Retinal pigment epithelial cell (primary cell): ENCODE measurements at regions not wholly inside any gene's neighbourhood (a gene's known extent, or its start where the extent isn't known, plus 50 kb on each side); places are given as distances from the start of the nearest gene placed in this dataset.
"Not testable (repeated sequence)": the region's sequence is repeated elsewhere in the genome, so short reads cannot be mapped to it uniquely, and the experiment has no call there.

Experiments used
- DNase-seq: peaks from one replicate; pipeline ENCODE4 v3.0.0-alpha.2; 2010; ENCODE audit warnings: low read depth
- H3K4me3 ChIP-seq: 2 replicates; pipeline ENCODE4 v1.5.1; 2011; ENCODE audit warnings: mild to moderate bottlenecking, low read length, control low read depth, moderate library complexity
- CTCF ChIP-seq: conservative IDR thresholded peaks from 2 replicates; pipeline ENCODE4 v1.5.1; 2011; ENCODE audit warnings: low read depth, low read length, control low read depth, inconsistent platforms

- no peak overlapping the region for H3K4me3 ChIP-seq
- TF ChIP-seq CTCF: no peak
- DNase-seq: no peak
Measured at GRCh38 chr11:100600941-100601340, 86.1 kb upstream of the ARHGAP42 start.

DNA sequence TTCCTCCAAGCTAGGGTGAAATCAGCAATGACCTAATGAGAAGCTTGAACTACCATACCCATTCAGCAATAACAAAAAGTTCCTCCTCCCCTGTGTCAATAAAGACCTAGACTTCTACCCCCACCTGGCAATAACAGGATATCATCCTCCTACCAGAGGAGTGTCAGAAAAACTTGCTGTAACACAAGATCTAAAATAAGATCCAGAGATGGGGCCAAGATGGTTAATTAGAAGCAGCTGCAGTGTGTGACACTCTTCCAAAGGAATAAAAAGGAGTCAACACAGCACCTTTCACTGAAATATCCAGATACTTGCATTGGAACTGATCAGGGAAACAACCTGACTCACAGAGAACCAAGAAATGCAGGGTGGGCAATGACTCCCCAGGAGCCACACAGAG is 84.4 kb upstream of the ARHGAP42 start:
- no peak for TF ChIP-seq CTCF
- DNase-seq: no peak
- H3K4me3 ChIP-seq: no peak overlapping the region

DNA sequence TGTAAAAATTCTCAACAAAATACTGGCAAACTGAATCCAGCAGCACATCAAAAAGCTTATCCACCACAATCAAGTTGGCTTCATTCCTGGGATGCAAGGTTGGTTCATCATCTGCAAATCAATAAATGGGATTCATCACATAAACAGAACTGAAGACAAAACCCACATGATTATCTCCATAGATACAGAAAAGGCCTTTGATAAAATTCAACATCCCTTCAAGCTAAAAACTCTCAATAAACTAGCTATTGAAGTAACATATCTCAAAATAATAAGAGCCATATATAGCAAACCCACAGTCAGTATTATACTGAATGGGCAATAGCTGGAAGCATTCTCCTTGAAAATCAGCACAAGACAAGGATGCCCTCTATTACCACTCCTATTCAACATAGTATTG is 79.3 kb upstream of the ARHGAP42 start:
- not testable (repeated sequence) for DNase-seq, H3K4me3 ChIP-seq

GRCh38 chr11:100612766-100613165 is 74.3 kb upstream of the ARHGAP42 start:
- no peak for TF ChIP-seq CTCF
- no peak overlapping the region for H3K4me3 ChIP-seq
- DNase-seq: no peak

DNA sequence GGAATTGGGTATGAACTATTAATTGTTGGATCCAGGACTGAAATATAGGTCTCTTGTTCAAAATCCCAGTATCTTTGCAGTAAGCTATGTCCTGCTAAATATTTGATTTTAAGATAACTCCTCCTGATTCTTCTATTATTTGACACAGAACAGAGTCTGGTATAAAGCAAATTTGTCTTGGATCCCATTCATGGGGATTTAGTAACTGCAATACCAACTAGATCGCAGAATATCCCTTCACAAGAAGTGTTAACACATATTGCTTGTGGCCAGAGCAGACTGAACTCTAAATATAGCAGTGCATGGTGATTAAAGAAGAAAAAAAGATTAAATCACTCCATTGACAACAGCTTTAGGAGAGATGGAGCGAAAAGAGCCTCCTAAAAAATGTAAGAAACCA is 68.2 kb upstream of the ARHGAP42 start:
- DNase-seq: no peak
- no peak for TF ChIP-seq CTCF
- H3K4me3 ChIP-seq: no peak overlapping the region

GRCh38 chr11:100619484-100619883 is 67.6 kb upstream of the ARHGAP42 start:
- H3K4me3 ChIP-seq: no peak overlapping the region
- TF ChIP-seq CTCF: no peak
- no peak for DNase-seq

DNA sequence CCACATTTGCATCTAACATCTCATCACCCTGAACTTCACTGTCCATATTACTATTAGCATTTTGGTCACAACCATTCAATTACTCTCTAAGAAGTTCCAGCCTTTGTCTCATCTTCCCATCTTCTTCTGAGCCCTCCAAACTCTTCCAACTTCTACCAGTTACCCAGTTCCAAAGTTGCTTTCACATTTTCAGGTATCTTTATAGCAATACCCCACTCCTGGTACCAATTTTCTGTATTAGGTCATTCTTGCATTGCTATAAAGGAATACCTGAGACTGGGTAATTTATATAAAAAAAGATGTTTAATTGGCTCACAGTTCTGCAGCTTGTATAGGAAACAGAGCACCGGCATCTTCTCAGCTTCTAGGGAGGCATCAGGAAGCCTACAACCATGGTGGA is 64.7 kb upstream of the ARHGAP42 start:
- DNase-seq: no peak
- TF ChIP-seq CTCF: no peak
- no peak overlapping the region for H3K4me3 ChIP-seq

DNA sequence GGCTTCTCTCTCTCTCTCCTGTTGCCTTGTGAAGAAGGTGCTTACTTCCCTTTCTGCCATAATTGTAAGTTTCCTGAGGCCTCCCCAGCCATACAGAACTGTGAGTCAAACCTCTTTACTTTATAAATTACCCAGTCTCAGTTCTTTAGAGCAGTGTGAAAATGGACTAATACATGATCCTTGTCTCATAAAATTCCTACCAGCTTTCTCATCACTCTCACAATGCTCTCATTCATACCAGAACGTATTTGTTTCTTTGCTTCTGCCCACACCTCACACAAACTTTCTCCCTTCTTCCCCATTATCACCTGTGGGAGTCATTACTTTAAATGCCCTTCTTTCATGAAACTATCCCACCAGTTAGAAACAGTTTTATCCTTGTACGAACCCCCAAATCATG is 62.7 kb upstream of the ARHGAP42 start:
- DNase-seq: no peak
- no peak for TF ChIP-seq CTCF

More for the DNA sequence above, 62.7 kb upstream of the ARHGAP42 start:
- H3K4me3 ChIP-seq: no peak overlapping the region
